CD4-positive, alpha-beta T cell treated with Interferon alpha-2 for 1 hour (primary cell): ENCODE measurements at regions not wholly inside any gene's neighbourhood (a gene's known extent, or its start where the extent isn't known, plus 50 kb on each side); places are given as distances from the start of the nearest gene placed in this dataset.

Experiments
- DNase-seq, 2 donors: peaks; one replicate each; pipeline ENCODE4 v3.0.0-alpha.2; 2020 to 2022

- no peak for DNase-seq
These were observed 662.1 kb downstream of the FRK start for GRCh38 chr6:115398607-115399006.

- no peak for DNase-seq
These were observed 664.4 kb downstream of the FRK start for GRCh38 chr6:115396112-115396906.

GRCh38 chr6:115393821-115394220, 666.9 kb downstream of the FRK start:
- no peak for DNase-seq

- no peak for DNase-seq
These were observed 690.5 kb downstream of the FRK start for GRCh38 chr6:115370202-115370601.

GRCh38 chr6:115365783-115366182, 694.9 kb downstream of the FRK start:
- DNase-seq = no peak

- no peak for DNase-seq
These were observed 697.3 kb downstream of the FRK start for GRCh38 chr6:115363379-115363778.

- DNase-seq = no peak
These were observed 698.5 kb downstream of the FRK start for GRCh38 chr6:115362234-115362633.

- DNase-seq = no peak
These were observed 699.9 kb downstream of the FRK start for GRCh38 chr6:115360602-115361325.

- DNase-seq = no peak
These were observed 702.1 kb downstream of the FRK start for GRCh38 chr6:115358616-115359015.

GRCh38 chr6:115356371-115356770, 704.3 kb downstream of the FRK start:
- DNase-seq = no peak

GRCh38 chr6:115323001-115323400, 737.7 kb downstream of the FRK start:
- DNase-seq = no peak

GRCh38 chr6:115319823-115320222, 740.9 kb downstream of the FRK start:
- DNase-seq = no peak

GRCh38 chr6:115310156-115310555, 750.5 kb downstream of the FRK start:
- no peak for DNase-seq

- no peak for DNase-seq
These were observed 758.0 kb downstream of the FRK start for GRCh38 chr6:115302731-115303130.

- DNase-seq = no peak
These were observed 773.2 kb downstream of the FRK start for GRCh38 chr6:115287467-115287866.

- no peak for DNase-seq
These were observed 783.7 kb downstream of the FRK start for GRCh38 chr6:115276881-115277565.

- no peak for DNase-seq
These were observed 788.4 kb downstream of the FRK start for GRCh38 chr6:115272311-115272710.

- no peak for DNase-seq
These were observed 789.3 kb downstream of the FRK start for GRCh38 chr6:115271434-115271833.

GRCh38 chr6:115270953-115271352, 789.7 kb downstream of the FRK start:
- DNase-seq = no peak

GRCh38 chr6:115241373-115241772, 819.3 kb downstream of the FRK start:
- no peak for DNase-seq

GRCh38 chr6:115221198-115221597, 839.5 kb downstream of the FRK start:
- DNase-seq = no peak

GRCh38 chr6:115220551-115221159, 840.0 kb downstream of the FRK start:
- no peak for DNase-seq

- DNase-seq = no peak
These were observed 841.0 kb downstream of the FRK start for GRCh38 chr6:115219645-115220044.
